Vagina (tissue), 2 donors: ENCODE measurements at regions not wholly inside any gene's neighbourhood (a gene's known extent, or its start where the extent isn't known, plus 50 kb on each side); places are given as distances from the start of the nearest gene placed in this dataset.
A peak's percentile ranks its signal among the peaks of the same experiment; 100 is the strongest.

Experiments
- CTCF ChIP-seq, 3 experiments: fragments of 450-650 bp in 2 of 3; fragments of 200-600 bp in 1 of 3; sonication (generic) in 1 of 3; IDR thresholded peaks; one replicate each; pipeline ENCODE4 v1.5.1; 2017 to 2019; ENCODE audit warnings: antibody characterized with exemption in 3 of 3, mild to moderate bottlenecking in 2 of 3, moderate library complexity in 2 of 3
- POLR2A ChIP-seq, 2 donors: fragments of 450-650 bp; IDR thresholded peaks; one replicate each; pipeline ENCODE4 v1.6.1; 2017; ENCODE audit warnings: antibody characterized with exemption in 2 of 2, mild to moderate bottlenecking in 2 of 2, moderate library complexity in 2 of 2
- POLR2AphosphoS5 ChIP-seq, 2 donors: sonication (generic); formaldehyde crosslinking; IDR thresholded peaks; one replicate each; pipeline ENCODE4 v1.9.0; 2017; ENCODE audit warnings: antibody characterized with exemption in 2 of 2, mild to moderate bottlenecking in 2 of 2, low read depth in 1 of 2; ENCODE audit not compliant: insufficient read depth in 1 of 2

GRCh38 chr1:234960722-234961455 lies 167.7 kb downstream of the TOMM20 start:
- no peak for TF ChIP-seq CTCF (IDR thresholded peaks at IDR 0.05)
- TF ChIP-seq POLR2A (IDR thresholded peaks at IDR 0.05) = no peak
- peak in 1 of 2 donors; percentile 57 for TF ChIP-seq POLR2AphosphoS5 (IDR thresholded peaks at IDR 0.05; ENCODE audit: insufficient read depth in 1 of 2, low read depth in 1 of 2)
